H54 (cell line): ENCODE measurements at regions not wholly inside any gene's neighbourhood (a gene's known extent, or its start where the extent isn't known, plus 50 kb on each side); places are given as distances from the start of the nearest gene placed in this dataset.
"Not testable (repeated sequence)": the region's sequence is repeated elsewhere in the genome, so short reads cannot be mapped to it uniquely, and the experiment has no call there.

Experiments
- DNase-seq: peaks from one replicate; pipeline ENCODE4 v3.0.0; 2011; ENCODE audit warnings: low spot score, mixed read lengths; ENCODE audit not compliant: insufficient read length
- FAIRE-seq: peaks from 3 replicates; lab custom pipeline; 2011; peaks lifted over from hg19 to GRCh38; lab: Jason Lieb, UNC
- POLR2A ChIP-seq: IDR thresholded peaks from 2 replicates; pipeline ENCODE4 v1.6.1; 2011; ENCODE audit warnings: low read depth, mild to moderate bottlenecking, low read length

DNA sequence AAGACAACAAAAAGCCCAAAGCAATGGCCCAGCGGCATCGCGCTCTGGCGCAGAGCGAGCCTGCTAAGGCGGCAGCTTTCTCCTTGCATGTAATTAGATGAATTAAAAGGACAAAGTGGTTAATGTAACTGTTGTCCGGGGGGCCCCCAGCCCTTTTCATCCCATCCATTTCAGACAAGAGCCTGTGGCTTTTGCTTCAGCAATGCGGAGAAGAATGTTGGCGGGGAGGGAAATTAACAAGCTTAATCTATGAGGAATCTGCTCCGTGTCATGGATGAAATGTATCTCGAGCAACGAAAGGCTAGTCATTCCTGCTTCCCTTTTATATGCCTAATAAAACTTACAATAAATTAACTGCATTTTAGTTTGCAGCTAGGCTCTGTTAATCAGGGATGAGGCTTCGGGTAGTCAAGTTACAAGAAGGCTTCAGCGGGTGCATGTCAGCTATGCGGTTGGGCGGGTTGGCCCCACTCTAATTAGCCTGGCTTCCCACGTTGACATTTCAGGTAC, 203.3 kb downstream of the BUB3 start:
- no peak for TF ChIP-seq POLR2A
- DNase-seq (no peak), FAIRE-seq (no peak)

- TF ChIP-seq POLR2A = no peak
- DNase-seq (no peak), FAIRE-seq (no peak)
These were observed 205.3 kb downstream of the BUB3 start for GRCh38 chr10:123359539-123359938.

DNA sequence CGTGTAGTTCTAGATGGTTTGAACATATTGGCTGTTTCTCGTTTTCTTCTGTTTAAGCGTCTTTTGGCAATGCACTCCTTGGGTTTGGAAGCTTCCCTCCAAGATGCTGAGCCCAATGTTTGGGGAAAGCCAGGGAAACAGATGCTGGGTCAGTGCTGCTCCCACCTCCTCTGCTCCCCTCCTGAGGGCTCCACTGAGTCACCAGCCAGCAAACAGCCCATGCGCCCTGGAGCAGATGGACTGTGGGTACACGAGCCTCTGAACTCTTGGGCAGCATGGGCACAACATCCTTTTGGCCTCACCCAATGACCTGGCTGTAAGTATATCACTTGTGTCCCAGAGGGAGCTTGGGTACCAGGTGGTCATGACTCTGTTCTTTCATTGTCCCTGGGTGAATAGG, 207.6 kb downstream of the BUB3 start:
- DNase-seq (no peak), FAIRE-seq (no peak)
- no peak for TF ChIP-seq POLR2A

DNA sequence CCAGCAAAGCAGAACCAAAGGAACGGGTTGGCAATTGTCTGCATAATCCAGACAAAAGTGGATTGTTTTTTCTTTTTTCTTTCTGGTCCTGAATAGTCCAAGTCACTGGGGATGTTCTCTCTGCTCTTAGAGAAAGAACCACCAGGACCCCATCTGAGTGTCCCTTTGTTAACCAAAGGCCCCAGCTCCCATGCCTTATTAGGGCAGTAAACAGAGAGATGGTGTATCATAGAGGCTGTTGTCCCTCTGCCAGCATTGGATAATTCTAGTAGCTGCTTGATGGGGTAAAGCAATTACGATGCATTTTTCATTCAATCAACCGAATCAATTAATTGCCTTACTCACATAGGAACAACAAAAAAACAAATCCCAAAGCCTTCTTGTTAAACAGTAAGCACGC, 213.0 kb downstream of the BUB3 start:
- no peak for DNase-seq
- FAIRE-seq = no peak
- TF ChIP-seq POLR2A = no peak

DNA sequence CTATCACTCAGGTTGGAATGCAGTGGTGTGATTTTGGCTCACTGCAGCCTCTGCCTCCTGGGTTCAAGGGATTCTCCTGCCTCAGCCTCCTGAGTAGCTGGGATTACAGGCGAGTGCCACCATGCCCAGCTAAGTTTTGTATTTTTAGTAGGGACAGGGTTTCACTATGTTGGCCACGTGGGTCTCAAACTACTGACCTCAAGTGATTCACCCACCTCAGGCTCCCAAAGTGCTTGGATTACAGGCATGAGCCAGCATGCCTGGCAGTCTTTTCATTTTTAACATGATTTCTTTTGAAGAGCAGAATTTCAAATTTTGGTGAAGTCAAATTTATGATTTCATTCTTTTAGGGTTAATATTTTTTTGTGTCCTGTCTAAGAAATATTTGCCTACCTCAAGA, 217.4 kb downstream of the BUB3 start:
- DNase-seq, FAIRE-seq: not testable (repeated sequence)

GRCh38 chr10:123373591-123373990, 219.4 kb downstream of the BUB3 start:
- TF ChIP-seq POLR2A = no peak
- no peak for DNase-seq
- no peak for FAIRE-seq

GRCh38 chr10:123375097-123375496, 220.9 kb downstream of the BUB3 start:
- FAIRE-seq (no peak), DNase-seq (no peak)
- no peak for TF ChIP-seq POLR2A

GRCh38 chr10:123375738-123376137, 221.5 kb downstream of the BUB3 start:
- FAIRE-seq = no peak
- no peak for DNase-seq
- no peak for TF ChIP-seq POLR2A

- FAIRE-seq (no peak), DNase-seq (no peak)
- no peak for TF ChIP-seq POLR2A
These were observed 223.7 kb downstream of the BUB3 start for GRCh38 chr10:123377883-123378282.

DNA sequence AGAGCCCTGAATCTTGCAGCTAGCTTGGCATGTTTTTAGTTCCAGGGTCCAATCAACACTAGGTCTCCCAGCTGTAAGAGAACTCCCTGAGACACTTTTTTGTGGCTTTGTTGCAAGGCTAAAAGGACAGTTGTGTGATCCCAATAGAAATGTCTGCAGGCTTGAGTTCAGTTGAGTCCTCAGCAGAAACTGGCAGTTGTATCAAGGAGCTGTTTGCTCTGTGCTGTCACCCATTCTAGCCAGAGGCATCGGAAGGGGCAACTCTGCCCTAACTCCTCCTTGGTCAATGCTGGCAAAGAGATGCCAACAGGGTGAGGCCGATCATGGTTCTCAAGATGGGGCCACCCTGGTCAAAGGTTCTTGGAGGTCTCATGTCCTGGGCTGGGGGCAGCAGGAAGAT, 224.1 kb downstream of the BUB3 start:
- TF ChIP-seq POLR2A = no peak
- DNase-seq = no peak
- no peak for FAIRE-seq

DNA sequence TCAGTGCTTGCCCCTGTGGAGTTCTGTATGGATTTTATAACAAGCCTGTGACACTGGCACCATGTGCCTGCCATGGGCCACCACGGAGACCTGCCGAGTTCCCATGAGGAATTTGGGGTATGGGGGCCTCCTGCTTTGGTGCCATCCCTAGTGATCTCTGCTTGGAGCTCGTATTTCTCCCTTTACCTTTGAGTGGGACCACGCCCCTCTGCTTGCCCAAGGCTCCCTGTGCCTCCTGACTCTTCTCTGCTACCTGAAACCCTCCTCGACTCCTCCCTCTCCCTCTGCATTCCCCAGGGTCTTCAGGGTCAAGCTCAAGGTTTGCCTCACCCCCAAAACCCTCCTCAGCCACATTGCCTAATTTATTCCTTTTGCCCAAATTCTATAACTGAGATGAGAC, 225.0 kb downstream of the BUB3 start:
- FAIRE-seq (no peak), DNase-seq (no peak)
- TF ChIP-seq POLR2A = no peak

DNA sequence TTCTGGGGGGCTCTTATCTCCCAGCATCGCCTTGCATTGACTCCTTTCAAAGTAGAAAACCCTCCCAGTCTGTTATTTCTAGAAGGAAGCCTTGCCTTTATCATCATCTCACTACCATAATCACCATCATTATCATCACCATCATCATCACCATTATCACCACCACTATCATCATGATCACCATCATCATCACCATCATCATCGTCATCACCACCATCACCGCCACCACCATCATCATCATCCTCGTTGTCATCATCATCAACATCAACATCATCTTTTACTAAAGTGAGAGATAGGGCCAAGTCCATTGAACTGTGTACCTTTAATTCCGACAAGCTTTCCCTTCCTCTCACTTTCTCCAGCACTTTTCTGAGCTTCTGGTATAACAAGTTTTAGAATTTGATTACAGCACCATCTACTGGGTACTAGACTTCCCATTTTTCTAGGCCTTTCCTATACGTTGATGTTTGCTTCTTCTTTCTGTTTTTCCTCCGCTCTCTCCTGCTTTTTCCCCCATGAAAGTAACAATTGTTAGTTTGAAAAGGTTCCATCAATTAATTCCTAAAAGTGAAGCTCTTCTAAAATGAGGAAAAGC, 226.4 kb downstream of the BUB3 start:
- DNase-seq (no peak), FAIRE-seq (no peak)
- TF ChIP-seq POLR2A = no peak

DNA sequence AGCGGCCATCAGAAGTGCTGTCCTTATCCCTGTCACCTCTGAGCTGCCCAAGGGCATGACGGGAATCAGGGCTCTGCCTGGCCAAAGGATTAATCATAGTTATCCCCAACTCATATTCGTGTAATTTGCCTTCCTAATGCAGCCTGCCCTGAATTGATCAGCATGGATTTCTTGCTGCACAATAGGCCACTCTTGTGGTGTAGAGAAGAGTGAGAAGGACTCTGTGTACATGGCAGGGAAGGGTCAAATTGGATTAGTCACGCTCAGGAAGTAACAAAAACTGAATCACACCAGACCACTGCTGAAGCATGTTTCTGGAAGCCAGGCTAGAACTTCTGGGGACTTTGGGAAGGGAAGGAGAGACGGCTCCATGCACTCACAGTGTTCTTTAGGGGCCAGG, 227.0 kb downstream of the BUB3 start:
- DNase-seq (peak; percentile 45), FAIRE-seq (peak; percentile 83)
- no peak for TF ChIP-seq POLR2A

DNA sequence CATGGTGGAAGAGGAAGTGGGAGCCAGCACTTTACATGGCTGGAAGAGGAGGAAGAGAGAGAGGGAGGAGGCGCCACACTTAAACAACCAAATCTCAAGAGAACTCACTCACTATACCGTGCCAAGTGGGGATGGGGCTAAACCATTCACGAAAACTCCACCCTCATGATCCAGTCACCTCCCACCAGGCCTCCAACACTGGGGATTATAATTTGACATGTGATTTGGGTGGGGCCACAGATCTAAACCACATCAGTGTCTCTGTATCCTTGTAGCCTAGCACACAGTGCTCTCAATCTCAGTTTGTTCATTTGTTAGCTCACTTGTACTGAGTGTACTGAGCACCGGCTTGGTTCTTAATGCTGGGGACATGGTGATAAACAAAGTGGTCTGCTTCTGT, 228.3 kb downstream of the BUB3 start:
- no peak for DNase-seq
- no peak for TF ChIP-seq POLR2A

DNA sequence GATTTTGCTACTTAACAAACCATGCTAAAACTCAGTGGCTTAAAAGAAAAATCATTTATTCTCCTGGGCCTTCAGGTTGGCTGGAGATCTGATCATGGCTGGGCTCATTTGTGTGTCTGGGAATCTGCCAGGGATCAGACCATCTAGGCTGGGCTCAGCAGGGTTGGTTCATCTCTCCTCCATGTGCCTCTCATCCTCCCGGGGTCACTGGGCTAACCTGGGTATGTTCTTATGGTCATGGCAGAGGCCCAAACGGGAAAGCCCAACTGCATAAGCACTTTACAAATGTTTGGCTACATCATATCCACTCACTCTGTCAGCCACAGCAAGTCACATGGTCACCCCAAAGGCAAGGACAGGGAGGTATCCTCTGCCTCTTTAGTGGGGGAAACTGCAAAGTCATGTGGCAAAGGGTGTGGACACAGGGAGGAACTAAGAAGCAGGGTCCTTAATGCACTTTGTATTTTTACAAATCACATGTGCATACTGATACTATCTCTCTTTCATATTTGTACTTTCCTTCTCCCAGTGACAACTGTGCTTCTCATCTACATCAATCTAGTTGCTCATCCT, 231.4 kb downstream of the BUB3 start:
- TF ChIP-seq POLR2A = no peak
- FAIRE-seq (no peak), DNase-seq (no peak)

More for the DNA sequence above, 228.3 kb downstream of the BUB3 start:
- no peak for FAIRE-seq
